IMR-90 (cell line): ENCODE measurements at regions not wholly inside any gene's neighbourhood (a gene's known extent, or its start where the extent isn't known, plus 50 kb on each side); places are given as distances from the start of the nearest gene placed in this dataset.

Experiments
- ATAC-seq: fragments of 200-7000 bp; cut with Tn5 transposase; 2 replicates; pipeline ENCODE4 v1.9.1; 2020; ENCODE audit warnings: low read depth, mild to moderate bottlenecking, moderate library complexity
- BruUV-seq: library from RNA; stranded (reverse); fragments of 400-500 nt; replicated peaks from 2 replicates; lab custom pipeline; 2021; lab: Mats Ljungman, UMichigan
- CTCF ChIA-PET: fragments of 300-600 bp; formaldehyde crosslinking; extraction: SDS; loops from one replicate; lab custom pipeline; 2021; ENCODE audit warnings: antibody characterized with exemption; lab: Yijun Ruan, JAX
- POLR2A ChIA-PET: fragments of 300-600 bp; sonication (Branson Sonifier 250); formaldehyde crosslinking; loops from one replicate; lab custom pipeline; 2022; ENCODE audit warnings: antibody characterized with exemption; ENCODE audit not compliant: unreplicated experiment; lab: Charles Lee
- DNase-seq: peaks from one replicate; pipeline ENCODE4 v3.0.0; 2013
- H2AFZ ChIP-seq: replicated peaks from 2 replicates; pipeline ENCODE3; 2013; ENCODE audit warnings: low read length, mild to moderate bottlenecking; ENCODE audit not compliant: poor library complexity
- H2AK5ac ChIP-seq: 2 replicates; pipeline ENCODE4 v1.6.1; 2013; ENCODE audit warnings: low read depth, low read length, inconsistent platforms
- H2AK9ac ChIP-seq: replicated peaks from 2 replicates; pipeline ENCODE3; 2013; ENCODE audit warnings: mild to moderate bottlenecking, low read depth, low read length, moderate library complexity; ENCODE audit not compliant: poor library complexity
- H2BK120ac ChIP-seq: 2 replicates; pipeline ENCODE4 v1.6.1; 2013; ENCODE audit warnings: low read depth, low read length, inconsistent platforms
- H2BK15ac ChIP-seq: 3 replicates; pipeline ENCODE4 v1.6.1; 2013; ENCODE audit warnings: low read depth, low read length, inconsistent platforms
- H2BK20ac ChIP-seq: 2 replicates; pipeline ENCODE4 v1.6.1; 2013; ENCODE audit warnings: low read depth, mild to moderate bottlenecking, inconsistent platforms, low read length, moderate library complexity
- H2BK5ac ChIP-seq: 2 replicates; pipeline ENCODE4 v1.6.1; 2013; ENCODE audit warnings: mild to moderate bottlenecking, low read depth, low read length, inconsistent platforms; ENCODE audit not compliant: poor library complexity, severe bottlenecking
- H3K14ac ChIP-seq: replicated peaks from 2 replicates; pipeline ENCODE4 v1.6.1; 2013; ENCODE audit warnings: low read depth, low read length, inconsistent platforms
- H3K18ac ChIP-seq: 2 replicates; pipeline ENCODE4 v1.6.1; 2013; ENCODE audit warnings: low read depth, low read length, control low read depth
- H3K23ac ChIP-seq: 2 replicates; pipeline ENCODE4 v1.6.1; 2013; ENCODE audit warnings: low read depth, low read length, inconsistent platforms
- H3K27ac ChIP-seq: 2 replicates; pipeline ENCODE4 v1.5.1; 2013; ENCODE audit warnings: mild to moderate bottlenecking, control low read depth, low read length; ENCODE audit not compliant: insufficient read depth
- H3K27me3 ChIP-seq: 2 replicates; pipeline ENCODE4 v1.6.1; 2013; ENCODE audit warnings: low read length; ENCODE audit not compliant: control insufficient read depth, insufficient read depth
- H3K36me3 ChIP-seq: 2 replicates; pipeline ENCODE4 v1.6.1; 2013; ENCODE audit warnings: low read length, mixed read lengths; ENCODE audit not compliant: control insufficient read depth, insufficient read depth
- H3K4ac ChIP-seq: 2 replicates; pipeline ENCODE4 v1.6.1; 2013; ENCODE audit warnings: low read depth, low read length, inconsistent platforms
- H3K4me1 ChIP-seq: 2 replicates; pipeline ENCODE4 v1.6.1; 2013; ENCODE audit warnings: low read length, mixed read lengths; ENCODE audit not compliant: control insufficient read depth, insufficient read depth
- H3K4me2 ChIP-seq: 2 replicates; pipeline ENCODE4 v1.6.1; 2013; ENCODE audit warnings: low read depth, mild to moderate bottlenecking, control low read depth, low read length, moderate library complexity
- H3K4me3 ChIP-seq: 2 replicates; pipeline ENCODE4 v1.5.1; 2013; ENCODE audit warnings: low read depth, mild to moderate bottlenecking, control low read depth, low read length, moderate library complexity; ENCODE audit not compliant: insufficient read depth
- H3K56ac ChIP-seq: 2 replicates; pipeline ENCODE4 v1.6.1; 2013; ENCODE audit warnings: low read length, inconsistent platforms; ENCODE audit not compliant: insufficient read depth; ENCODE audit errors: extremely low read depth
- H3K79me1 ChIP-seq, 2 experiments: 2 replicates each; pipeline ENCODE4 v1.6.1; 2013; ENCODE audit warnings: low read length in 2 of 2, inconsistent platforms in 1 of 2, low read depth in 1 of 2
- H3K9ac ChIP-seq: 2 replicates; pipeline ENCODE4 v1.6.1; 2013; ENCODE audit warnings: low read depth, low read length, control low read depth
- H3K9me1 ChIP-seq: 2 replicates; pipeline ENCODE4 v1.6.1; 2013; ENCODE audit warnings: low read length, inconsistent platforms; ENCODE audit not compliant: insufficient read depth
- H3K9me3 ChIP-seq: 2 replicates; pipeline ENCODE4 v1.6.1; 2013; ENCODE audit warnings: low read length; ENCODE audit not compliant: control insufficient read depth, insufficient read depth
- H4K20me1 ChIP-seq: 2 replicates; pipeline ENCODE4 v1.6.1; 2013; ENCODE audit warnings: low read length, inconsistent platforms; ENCODE audit not compliant: insufficient read depth
- H4K5ac ChIP-seq: 2 replicates; pipeline ENCODE4 v1.6.1; 2013; ENCODE audit warnings: mild to moderate bottlenecking, low read depth, low read length, control low read depth
- H4K8ac ChIP-seq, 2 experiments: 2 replicates each; pipeline ENCODE4 v1.6.1; 2013; ENCODE audit warnings: low read depth in 2 of 2, low read length in 2 of 2, control low read depth in 1 of 2, inconsistent platforms in 1 of 2
- H4K91ac ChIP-seq: 2 replicates; pipeline ENCODE4 v1.6.1; 2013; ENCODE audit warnings: low read depth, low read length, inconsistent platforms; ENCODE audit not compliant: insufficient read depth
- ELK1 ChIP-seq: fragments of 150-350 bp; IDR thresholded peaks from 2 replicates; pipeline ENCODE4 v1.6.1; 2016; ENCODE audit warnings: low read depth, mild to moderate bottlenecking, low read length, moderate library complexity, borderline replicate concordance
- MAFK ChIP-seq: IDR thresholded peaks from 2 replicates; pipeline ENCODE4 v1.6.1; 2012; ENCODE audit warnings: low read depth, low read length, improper control_type of control experiment
- WGBS, 2 experiments: methylation state at CpG; one replicate each; pipeline versions ENCODE4 v1.1.5 to v1.1.7; 2013; ENCODE audit warnings: missing lambda C conversion rate in 2 of 2; ENCODE audit not compliant: insufficient read length in 1 of 2; ENCODE audit errors: extremely low coverage in 2 of 2; 5-methylcytosine and 5-hydroxymethylcytosine counted together
- dilution Hi-C: fragments of 300-500 bp; cut with HindIII; formaldehyde crosslinking; loops from one replicate; pipeline ENCODE4 v1.14.3; 2018; ENCODE audit warnings: low sequenced_read_pairs; ENCODE audit not compliant: unreplicated experiment
- in situ Hi-C: fragments of 300-500 bp; cut with MboI; formaldehyde crosslinking; loops from 3 replicates; pipeline ENCODE4 v1.14.3; 2019; ENCODE audit warnings: low sequenced_read_pairs, inconsistent platforms, mixed read lengths
- intact Hi-C: fragments of 100-400 bp; cut with micrococcal nuclease; formaldehyde crosslinking; loops from 2 replicates; pipeline ENCODE4 v1.10.0; 2022

GRCh38 chr12:87021400-87021799 is 765.2 kb upstream of the MGAT4C start:
- H3K27ac ChIP-seq, result no peak overlapping the region
- no peak overlapping the region for H2AK9ac ChIP-seq
- H3K79me1 ChIP-seq, result no peaks in the 10 kb centered on the region
- no peak overlapping the region for H2BK15ac ChIP-seq
- TF ChIP-seq MAFK (no peak), ELK1 (no peak)
- no peak overlapping the region for H2BK5ac ChIP-seq
- no peak overlapping the region for H3K23ac ChIP-seq
- CTCF ChIA-PET, result no interaction called here
- no peak overlapping the region for H4K5ac ChIP-seq
- H4K91ac ChIP-seq, result no peak overlapping the region
- H3K56ac ChIP-seq, result no peak overlapping the region
- POLR2A ChIA-PET, result no interaction called here
- no peak overlapping the region for H3K18ac ChIP-seq
- H2BK120ac ChIP-seq, result no peak overlapping the region
- H4K8ac ChIP-seq, result no peak overlapping the region
- no peaks in the 10 kb centered on the region; the same call in 1 of the 2 replicates for H3K9me3 ChIP-seq
- ATAC-seq (no peak), DNase-seq (no peak)
- no peak overlapping the region for H3K9ac ChIP-seq
- in situ Hi-C loops, result no loop called here
- H3K14ac ChIP-seq, result no peak overlapping the region
- no peak overlapping the region for H3K4me3 ChIP-seq
- no peaks in the 10 kb centered on the region for H3K9me1 ChIP-seq
- H2AK5ac ChIP-seq, result no peak overlapping the region
- H3K4me2 ChIP-seq, result no peak overlapping the region
- no peaks in the 10 kb centered on the region for H4K20me1 ChIP-seq
- no TSS peak for BruUV-seq
- no peak overlapping the region for H2BK20ac ChIP-seq
- WGBS, 2 experiments, result no CpG with 5 or more reads among the region's 2 CpGs
- no peaks in the 10 kb centered on the region for H3K27me3 ChIP-seq
- no peaks in the 10 kb centered on the region for H3K36me3 ChIP-seq
- no peak overlapping the region for H2AFZ ChIP-seq
- H3K4me1 ChIP-seq, result no peaks in the 10 kb centered on the region
- intact Hi-C loops, result no loop called here
- no peak overlapping the region for H3K4ac ChIP-seq
- dilution Hi-C loops, result no loop called here
